ENCODE measurements at regions not wholly inside any gene's neighbourhood (a gene's known extent, or its start where the extent isn't known, plus 50 kb on each side); places are given as distances from the start of the nearest gene placed in this dataset.

DNA sequence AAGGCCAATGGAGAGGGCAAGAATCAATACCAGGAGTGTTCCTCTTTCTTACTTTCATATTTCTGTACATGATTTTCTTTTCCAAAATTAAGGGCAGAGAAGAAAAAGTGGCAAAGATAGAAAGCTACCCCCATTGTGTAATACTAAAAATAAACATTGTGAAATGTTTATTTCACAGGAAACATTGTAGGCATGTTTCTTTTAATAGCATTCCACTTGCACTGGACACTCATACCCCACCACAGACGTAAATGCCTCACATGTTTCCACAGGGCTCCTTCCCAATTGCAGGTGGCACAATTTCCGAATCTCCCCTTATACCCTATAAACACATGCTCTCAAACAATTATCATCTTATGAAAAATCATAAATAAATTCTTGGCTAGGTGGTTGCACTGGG is 645.1 kb upstream of the SETBP1 start:
- BruUV-seq (replicated peaks): no TSS peak
- DNase-seq: no peak
- H3K36me3 Mint-ChIP-seq (ENCODE audit: insufficient read depth, unreplicated experiment): no peaks in the 10 kb centered on the region
- CTCF ChIA-PET: no interaction called here
- intact Hi-C loops (cut with micrococcal nuclease; ENCODE audit: unreplicated experiment): no loop called here
- no peak overlapping the region for H3K4me3 Mint-ChIP-seq (ENCODE audit: low read depth, unreplicated experiment)
- no peaks in the 10 kb centered on the region for H3K27me3 Mint-ChIP-seq (ENCODE audit: unreplicated experiment)
- H3K27ac Mint-ChIP-seq (ENCODE audit: unreplicated experiment): no peak overlapping the region
- TF ChIP-seq CTCF (IDR thresholded peaks at IDR 0.05; ENCODE audit: unreplicated experiment): no peak
- peaks cover 29% of the 10 kb centered on the region for H3K4me1 Mint-ChIP-seq (ENCODE audit: low read depth, unreplicated experiment)
- H3K9me3 Mint-ChIP-seq (ENCODE audit: low read depth, unreplicated experiment): peaks cover 4% of the 10 kb centered on the region

GRCh38 chr18:44036501-44036900 is 644.2 kb upstream of the SETBP1 start:
- intact Hi-C loops (cut with micrococcal nuclease; ENCODE audit: unreplicated experiment): no loop called here
- Mint-ChIP-seq H3K36me3 (ENCODE audit: insufficient read depth, unreplicated experiment) (no peaks in the 10 kb centered on the region), H3K4me3 (ENCODE audit: low read depth, unreplicated experiment) (no peak overlapping the region)

GRCh38 chr18:44039216-44039615 is 641.5 kb upstream of the SETBP1 start:
- no peak for TF ChIP-seq CTCF (IDR thresholded peaks at IDR 0.05; ENCODE audit: unreplicated experiment)
- H3K27me3 Mint-ChIP-seq (ENCODE audit: unreplicated experiment): no peaks in the 10 kb centered on the region
- DNase-seq: no peak
- H3K9me3 Mint-ChIP-seq (ENCODE audit: low read depth, unreplicated experiment): no peaks in the 10 kb centered on the region
- CTCF ChIA-PET: no interaction called here
- no TSS peak for BruUV-seq (replicated peaks)
- no peak overlapping the region for H3K27ac Mint-ChIP-seq (ENCODE audit: unreplicated experiment)
- H3K4me3 Mint-ChIP-seq (ENCODE audit: low read depth, unreplicated experiment): no peak overlapping the region
- H3K4me1 Mint-ChIP-seq (ENCODE audit: low read depth, unreplicated experiment): no peaks in the 10 kb centered on the region
- no peaks in the 10 kb centered on the region for H3K36me3 Mint-ChIP-seq (ENCODE audit: insufficient read depth, unreplicated experiment)
- intact Hi-C loops (cut with micrococcal nuclease; ENCODE audit: unreplicated experiment): no loop called here

More at GRCh38 chr18:44036501-44036900, 644.2 kb upstream of the SETBP1 start:
- TF ChIP-seq CTCF (IDR thresholded peaks at IDR 0.05; ENCODE audit: unreplicated experiment): no peak
- Mint-ChIP-seq H3K9me3 (ENCODE audit: low read depth, unreplicated experiment) (peaks cover 4% of the 10 kb centered on the region), H3K27me3 (ENCODE audit: unreplicated experiment) (no peaks in the 10 kb centered on the region), H3K27ac (ENCODE audit: unreplicated experiment) (no peak overlapping the region), H3K4me1 (ENCODE audit: low read depth, unreplicated experiment) (peaks cover 20% of the 10 kb centered on the region)
- CTCF ChIA-PET: no interaction called here
- DNase-seq: no peak
- BruUV-seq (replicated peaks): no TSS peak

DNA sequence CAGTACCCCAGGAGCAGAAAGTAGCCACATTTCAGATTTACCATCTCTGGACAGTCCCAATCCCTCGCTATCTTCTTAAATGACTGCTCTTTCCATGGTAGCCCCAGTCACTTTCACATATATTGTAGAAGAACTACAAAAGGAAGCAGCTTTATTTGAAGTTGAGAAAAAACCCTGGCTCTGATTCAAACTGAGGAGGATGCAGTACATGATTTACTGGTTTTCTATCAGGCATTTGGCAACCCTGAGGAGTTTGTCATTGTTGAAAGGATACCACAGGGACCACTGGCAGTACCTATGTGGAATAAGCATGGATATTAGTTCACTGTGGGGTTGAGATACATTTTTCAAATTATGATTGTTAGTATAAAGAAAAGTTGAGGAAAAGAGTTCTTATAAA is 640.9 kb upstream of the SETBP1 start:
- no peak overlapping the region for H3K27ac Mint-ChIP-seq (ENCODE audit: unreplicated experiment)
- TF ChIP-seq CTCF (IDR thresholded peaks at IDR 0.05; ENCODE audit: unreplicated experiment): no peak
- no TSS peak for BruUV-seq (replicated peaks)
- CTCF ChIA-PET: interaction anchor here (0.5 kb wide), 1 partner anchor 14 kb away, joined by 3 read pairs; no protein-coding TSS in a partner anchor
- no peak overlapping the region for H3K4me3 Mint-ChIP-seq (ENCODE audit: low read depth, unreplicated experiment)
- H3K27me3 Mint-ChIP-seq (ENCODE audit: unreplicated experiment): no peaks in the 10 kb centered on the region
- H3K36me3 Mint-ChIP-seq (ENCODE audit: insufficient read depth, unreplicated experiment): no peaks in the 10 kb centered on the region
- DNase-seq: no peak
- intact Hi-C loops (cut with micrococcal nuclease; ENCODE audit: unreplicated experiment): no loop called here
- no peaks in the 10 kb centered on the region for H3K9me3 Mint-ChIP-seq (ENCODE audit: low read depth, unreplicated experiment)
- no peaks in the 10 kb centered on the region for H3K4me1 Mint-ChIP-seq (ENCODE audit: low read depth, unreplicated experiment)
